B cell (primary cell): ENCODE measurements at regions not wholly inside any gene's neighbourhood (a gene's known extent, or its start where the extent isn't known, plus 50 kb on each side); places are given as distances from the start of the nearest gene placed in this dataset.

Experiments
- ATAC-seq: fragments of 200-7000 bp; cut with Tn5 transposase; one replicate; pipeline ENCODE4 v1.10.0; 2021; ENCODE audit warnings: low read depth, mild to moderate bottlenecking, moderate number of reproducible peaks, moderate library complexity
- CTCF ChIA-PET: fragments of 350-600 bp; sonication (Branson Sonifier 250); formaldehyde crosslinking; loops from one replicate; lab custom pipeline; 2021; ENCODE audit warnings: antibody characterized with exemption, inconsistent platforms; lab: Charles Lee
- POLR2A ChIA-PET: fragments of 350-600 bp; sonication (Branson Sonifier 250); formaldehyde crosslinking; loops from one replicate; lab custom pipeline; 2021; ENCODE audit warnings: antibody characterized with exemption; lab: Charles Lee
- DNase-seq: peaks from one replicate; pipeline ENCODE4 v3.0.0; 2013
- H2AFZ ChIP-seq: 2 replicates; pipeline ENCODE4 v1.6.1; 2012; ENCODE audit warnings: mild to moderate bottlenecking, low read depth, low read length; ENCODE audit not compliant: insufficient read depth, poor library complexity, severe bottlenecking
- H3K27ac ChIP-seq, 2 donors: 1 replicate in 1 of 2; 2 replicates in 1 of 2; pipeline ENCODE4 v1.5.1; 2012 to 2013; ENCODE audit warnings: low read length in 2 of 2, mild to moderate bottlenecking in 2 of 2, moderate library complexity in 1 of 2
- H3K27me3 ChIP-seq, 4 experiments: fragments of 200-600 bp in 1 of 4; sonication (generic) in 1 of 4; replicated peaks in 1 of 4; 1 replicate in 2 of 4; 2 replicates in 2 of 4; pipeline versions ENCODE4 v1.6.1 to v1.7.0; 2013 to 2016; ENCODE audit warnings: low read length in 3 of 4, mild to moderate bottlenecking in 2 of 4, mixed read lengths in 1 of 4, moderate library complexity in 1 of 4; ENCODE audit not compliant: insufficient read depth in 4 of 4, control insufficient read depth in 3 of 4; ENCODE audit errors: control extremely low read depth in 1 of 4
- H3K36me3 ChIP-seq, 2 experiments: replicated peaks in 1 of 2; 1 replicate in 1 of 2; 2 replicates in 1 of 2; pipeline versions ENCODE4 v1.6.1 to v1.7.1; 2013; ENCODE audit warnings: low read length in 1 of 2; ENCODE audit not compliant: insufficient read depth in 2 of 2, control insufficient read depth in 1 of 2; ENCODE audit errors: control extremely low read depth in 1 of 2, extremely low read depth in 1 of 2
- H3K4me1 ChIP-seq, 2 donors: fragments of 200-600 bp in 1 of 2; sonication (generic) in 1 of 2; 1 replicate in 1 of 2; 2 replicates in 1 of 2; pipeline versions ENCODE4 v1.5.1 to v1.6.1; 2013 to 2017; ENCODE audit warnings: low read length in 2 of 2; ENCODE audit not compliant: control insufficient read depth in 2 of 2, insufficient read depth in 2 of 2
- H3K4me2 ChIP-seq: replicated peaks from 2 replicates; pipeline ENCODE3; 2012; ENCODE audit warnings: mild to moderate bottlenecking, low read depth, low read length; ENCODE audit not compliant: poor library complexity, severe bottlenecking
- H3K4me3 ChIP-seq, 5 experiments: fragments of 200-600 bp in 1 of 5; sonication (generic) in 1 of 5; 1 replicate in 3 of 5; 2 replicates in 2 of 5; pipeline versions ENCODE4 v1.5.1 to v1.7.0; 2011 to 2016; ENCODE audit warnings: low read length in 4 of 5, mild to moderate bottlenecking in 4 of 5, low read depth in 2 of 5, control low read depth in 1 of 5, moderate library complexity in 1 of 5; ENCODE audit not compliant: insufficient read depth in 1 of 5; ENCODE audit errors: control extremely low read depth in 1 of 5, extremely low read depth in 1 of 5
- H3K79me2 ChIP-seq: fragments of 200-600 bp; sonication (generic); one replicate; pipeline ENCODE4 v1.6.0; 2016; ENCODE audit warnings: low read length; ENCODE audit not compliant: control insufficient read depth, insufficient read depth
- H3K9ac ChIP-seq: fragments of 200-600 bp; sonication (generic); 2 replicates; pipeline ENCODE4 v1.6.1; 2017; ENCODE audit warnings: mild to moderate bottlenecking, low read length, moderate library complexity
- H3K9me3 ChIP-seq, 3 donors: one replicate each; pipeline versions ENCODE4 v1.6.1 to v1.7.1; 2013; ENCODE audit warnings: low read length in 2 of 3; ENCODE audit not compliant: control insufficient read depth in 2 of 3, insufficient read depth in 1 of 3; ENCODE audit errors: control extremely low read depth in 1 of 3
- H4K20me1 ChIP-seq: 2 replicates; pipeline ENCODE4 v1.6.0; 2012; ENCODE audit warnings: mild to moderate bottlenecking, low read length; ENCODE audit not compliant: insufficient read depth, control insufficient read depth, poor library complexity, severe bottlenecking
- H3K27ac Mint-ChIP-seq: one replicate; pipeline ENCODE4 v1.8.0; 2021; ENCODE audit warnings: mixed read lengths
- H3K27me3 Mint-ChIP-seq: one replicate; pipeline ENCODE4 v1.8.0; 2021; ENCODE audit warnings: mixed read lengths
- H3K4me1 Mint-ChIP-seq: one replicate; pipeline ENCODE4 v1.8.0; 2021; ENCODE audit warnings: mixed read lengths
- H3K4me3 Mint-ChIP-seq: one replicate; pipeline ENCODE4 v1.8.0; 2021; ENCODE audit warnings: mixed read lengths
- H3K9me3 Mint-ChIP-seq: one replicate; pipeline ENCODE4 v1.8.0; 2022; ENCODE audit warnings: mixed read lengths; ENCODE audit not compliant: insufficient read depth
- EZH2 ChIP-seq: IDR thresholded peaks from 2 replicates; pipeline ENCODE4 v1.6.1; 2012; ENCODE audit warnings: borderline replicate concordance, low read depth, mild to moderate bottlenecking, moderate library complexity, low read length; ENCODE audit not compliant: insufficient read depth, poor library complexity, severe bottlenecking
- WGBS: methylation state at CpG from one replicate; pipeline ENCODE4 v1.1.5; 2013; ENCODE audit warnings: missing lambda C conversion rate; ENCODE audit not compliant: insufficient coverage; 5-methylcytosine and 5-hydroxymethylcytosine counted together
- intact Hi-C: fragments of 100-400 bp; cut with micrococcal nuclease; formaldehyde crosslinking; loops from one replicate; pipeline ENCODE4 v1.10.0; 2022
- TF ChIP-seq, protein P1 (sequence below): fragments of 200-600 bp; IDR thresholded peaks from one replicate; pipeline ENCODE4 v1.8.0; 2022; ENCODE audit warnings: antibody characterized with exemption, mild to moderate bottlenecking

DNA sequence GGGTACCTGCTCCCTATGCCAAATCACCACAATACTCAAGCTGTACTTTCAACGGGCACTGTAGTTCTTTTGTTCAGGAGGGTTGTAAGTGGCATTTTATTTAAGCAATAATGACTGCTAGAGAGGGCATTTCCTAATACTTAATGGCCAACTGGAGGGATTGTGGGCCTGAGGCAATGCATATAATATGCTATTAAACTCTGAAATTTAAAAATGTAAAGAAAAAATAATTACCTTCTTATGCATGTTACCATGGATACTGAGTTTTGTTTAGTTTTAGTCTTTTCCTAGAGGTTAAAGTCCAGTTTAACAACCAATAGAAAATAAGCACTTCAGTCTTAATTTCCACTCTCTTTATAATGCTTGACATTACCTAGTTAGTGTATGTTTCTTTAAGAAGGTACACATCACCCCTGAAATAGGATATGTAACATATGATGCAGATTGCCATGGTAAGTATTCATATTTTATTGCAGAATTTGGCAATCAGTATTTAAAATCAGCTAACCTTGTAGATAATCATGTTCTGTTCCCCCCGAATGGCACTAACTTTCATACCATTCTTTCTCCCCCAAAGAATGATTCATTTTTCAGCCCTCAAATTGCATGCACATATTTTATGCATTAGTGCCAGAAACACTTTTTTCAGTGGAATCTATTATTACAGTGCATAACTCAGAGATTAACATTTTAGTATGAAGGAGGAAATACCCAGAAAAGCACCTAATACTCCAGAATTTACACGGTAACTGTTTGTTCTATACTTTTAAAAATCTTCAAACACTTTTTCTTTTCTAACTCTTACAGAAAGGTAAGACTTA, 90.3 kb upstream of the ZNF438 start:
- H3K4me1 Mint-ChIP-seq: no peaks in the 10 kb centered on the region
- Histone ChIP-seq H3K9me3 (no peaks in the 10 kb centered on the region), H3K4me2 (no peak overlapping the region), H3K4me3 (no peak overlapping the region), H4K20me1 (no peaks in the 10 kb centered on the region), H3K4me1 (no peaks in the 10 kb centered on the region), H3K36me3 (no peaks in the 10 kb centered on the region), H3K27ac (no peak overlapping the region), H3K9ac (no peak overlapping the region), H3K27me3 (no peaks in the 10 kb centered on the region), H2AFZ (no peak overlapping the region), H3K79me2 (no peaks in the 10 kb centered on the region)
- H3K4me3 Mint-ChIP-seq: no peak overlapping the region
- intact Hi-C loops: no loop called here
- no peak overlapping the region for H3K27ac Mint-ChIP-seq
- H3K27me3 Mint-ChIP-seq: peaks cover 3% of the 10 kb centered on the region
- POLR2A ChIA-PET: no interaction called here
- no peaks in the 10 kb centered on the region for H3K9me3 Mint-ChIP-seq
- ATAC-seq (no peak), DNase-seq (no peak)
- no peak for TF ChIP-seq EZH2
- TF ChIP-seq, protein P1, sequence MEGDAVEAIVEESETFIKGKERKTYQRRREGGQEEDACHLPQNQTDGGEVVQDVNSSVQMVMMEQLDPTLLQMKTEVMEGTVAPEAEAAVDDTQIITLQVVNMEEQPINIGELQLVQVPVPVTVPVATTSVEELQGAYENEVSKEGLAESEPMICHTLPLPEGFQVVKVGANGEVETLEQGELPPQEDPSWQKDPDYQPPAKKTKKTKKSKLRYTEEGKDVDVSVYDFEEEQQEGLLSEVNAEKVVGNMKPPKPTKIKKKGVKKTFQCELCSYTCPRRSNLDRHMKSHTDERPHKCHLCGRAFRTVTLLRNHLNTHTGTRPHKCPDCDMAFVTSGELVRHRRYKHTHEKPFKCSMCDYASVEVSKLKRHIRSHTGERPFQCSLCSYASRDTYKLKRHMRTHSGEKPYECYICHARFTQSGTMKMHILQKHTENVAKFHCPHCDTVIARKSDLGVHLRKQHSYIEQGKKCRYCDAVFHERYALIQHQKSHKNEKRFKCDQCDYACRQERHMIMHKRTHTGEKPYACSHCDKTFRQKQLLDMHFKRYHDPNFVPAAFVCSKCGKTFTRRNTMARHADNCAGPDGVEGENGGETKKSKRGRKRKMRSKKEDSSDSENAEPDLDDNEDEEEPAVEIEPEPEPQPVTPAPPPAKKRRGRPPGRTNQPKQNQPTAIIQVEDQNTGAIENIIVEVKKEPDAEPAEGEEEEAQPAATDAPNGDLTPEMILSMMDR: no peak
- WGBS: no CpG with 5 or more reads among the region's 3 CpGs
- CTCF ChIA-PET: no interaction called here

DNA sequence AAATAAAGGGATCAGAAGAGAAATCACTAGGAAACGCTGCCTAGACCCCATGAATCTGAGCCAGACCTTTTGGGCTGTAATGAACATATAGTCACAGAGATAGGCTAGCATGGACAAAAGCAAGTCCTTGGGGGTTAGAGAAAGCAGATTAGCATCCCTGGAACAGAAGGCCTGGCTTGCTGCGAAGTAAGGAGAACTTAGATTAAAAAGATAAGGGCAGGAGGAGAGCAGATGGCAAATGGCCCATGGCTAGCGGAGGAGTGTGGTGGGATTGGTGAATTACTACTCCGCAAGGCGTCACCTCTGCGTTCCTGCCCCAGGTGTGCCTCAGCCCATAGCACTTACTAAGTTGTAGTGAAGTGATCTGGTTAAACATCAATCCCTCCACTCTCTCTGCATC, 92.3 kb upstream of the ZNF438 start:
- TF ChIP-seq EZH2: no peak
- TF ChIP-seq, protein P1: no peak
- Histone ChIP-seq H3K27me3 (no peaks in the 10 kb centered on the region), H3K27ac (no peak overlapping the region), H3K4me3 (no peak overlapping the region), H3K36me3 (no peaks in the 10 kb centered on the region), H4K20me1 (no peaks in the 10 kb centered on the region), H3K4me1 (no peaks in the 10 kb centered on the region), H2AFZ (no peak overlapping the region), H3K9me3 (no peaks in the 10 kb centered on the region), H3K4me2 (no peak overlapping the region), H3K79me2 (no peaks in the 10 kb centered on the region), H3K9ac (no peak overlapping the region)
- Mint-ChIP-seq H3K9me3 (no peaks in the 10 kb centered on the region), H3K4me1 (no peaks in the 10 kb centered on the region), H3K27ac (no peak overlapping the region), H3K27me3 (peaks cover 3% of the 10 kb centered on the region), H3K4me3 (no peak overlapping the region)
- ChIA-PET POLR2A (no interaction called here), CTCF (no interaction called here)
- ATAC-seq: no peak
- intact Hi-C loops: no loop called here
- WGBS: no CpG with 5 or more reads among the region's 6 CpGs
- no peak for DNase-seq
